ENCODE measurements at regions not wholly inside any gene's neighbourhood (a gene's known extent, or its start where the extent isn't known, plus 50 kb on each side); places are given as distances from the start of the nearest gene placed in this dataset.

GRCh38 chr5:160923411-160923810, 71.4 kb upstream of the ATP10B start:
- TF ChIP-seq POLR2A (IDR thresholded peaks at IDR 0.05), result no peak
- no peak for TF ChIP-seq CTCF (IDR thresholded peaks at IDR 0.05)

Data from adrenal gland (tissue), 5 donors.